Right atrium auricular region (tissue), 2 donors: ENCODE measurements at regions not wholly inside any gene's neighbourhood (a gene's known extent, or its start where the extent isn't known, plus 50 kb on each side); places are given as distances from the start of the nearest gene placed in this dataset.

Source experiments
- DNase-seq: peaks from one replicate; pipeline ENCODE4 v3.0.0-alpha.2; 2019; ENCODE audit warnings: low spot score
- H3K27ac ChIP-seq, 2 donors: fragments of 200-600 bp; sonication (generic); 1 replicate in 1 of 2; 2 replicates in 1 of 2; pipeline ENCODE4 v1.5.1; 2016 to 2019
- H3K27me3 ChIP-seq, 2 donors: fragments of 200-600 bp; sonication (generic); one replicate each; pipeline versions ENCODE4 v1.5.1 to v1.6.0; 2017 to 2019
- H3K36me3 ChIP-seq: fragments of 200-600 bp; sonication (generic); one replicate; pipeline ENCODE4 v1.5.1; 2016
- H3K4me1 ChIP-seq, 2 donors: fragments of 200-600 bp; sonication (generic); one replicate each; pipeline versions ENCODE4 v1.5.1 to v1.6.0; 2017 to 2019
- H3K4me3 ChIP-seq, 2 donors: fragments of 200-600 bp; sonication (generic); 1 replicate in 1 of 2; 2 replicates in 1 of 2; pipeline ENCODE4 v1.5.1; 2017 to 2019; ENCODE audit warnings: mild to moderate bottlenecking in 1 of 2, moderate library complexity in 1 of 2
- H3K9me3 ChIP-seq, 2 donors: fragments of 200-600 bp; sonication (generic); one replicate each; pipeline ENCODE4 v1.5.1; 2019
- CTCF ChIP-seq, 2 donors: fragments of 200-600 bp; sonication (generic); IDR thresholded peaks; one replicate each; pipeline ENCODE4 v1.5.1; 2019; ENCODE audit warnings: antibody characterized with exemption in 2 of 2

GRCh38 chr7:392822-393221, 102.9 kb downstream of the FOXL3 start:
- TF ChIP-seq CTCF (IDR thresholded peaks at IDR 0.05) = no peak
- no peaks in the 10 kb centered on the region for H3K36me3 ChIP-seq
- no peaks in the 10 kb centered on the region for H3K4me1 ChIP-seq
- DNase-seq = no peak
- no peaks in the 10 kb centered on the region for H3K27me3 ChIP-seq
- peaks cover 6 to 21% of the 10 kb centered on the region in 2 donors for H3K9me3 ChIP-seq
- H3K27ac ChIP-seq = no peak overlapping the region
- no peak overlapping the region for H3K4me3 ChIP-seq

GRCh38 chr7:395643-396042, 105.7 kb downstream of the FOXL3 start:
- no peak for DNase-seq
- no peak for TF ChIP-seq CTCF (IDR thresholded peaks at IDR 0.05)
- H3K4me1 ChIP-seq = no peaks in the 10 kb centered on the region
- no peak overlapping the region for H3K27ac ChIP-seq
- H3K36me3 ChIP-seq = no peaks in the 10 kb centered on the region
- H3K9me3 ChIP-seq = peaks cover 6 to 44% of the 10 kb centered on the region in 2 donors
- no peak overlapping the region for H3K4me3 ChIP-seq
- H3K27me3 ChIP-seq = no peaks in the 10 kb centered on the region

- H3K4me3 ChIP-seq = no peak overlapping the region
- H3K36me3 ChIP-seq = no peaks in the 10 kb centered on the region
- H3K27me3 ChIP-seq = no peaks in the 10 kb centered on the region
- H3K4me1 ChIP-seq = no peaks in the 10 kb centered on the region
- no peak for TF ChIP-seq CTCF (IDR thresholded peaks at IDR 0.05)
- no peak overlapping the region for H3K27ac ChIP-seq
- peaks cover 6 to 44% of the 10 kb centered on the region in 2 donors for H3K9me3 ChIP-seq
- DNase-seq = no peak
Observed at GRCh38 chr7:398888-399287, 108.9 kb downstream of the FOXL3 start.

- no peak overlapping the region for H3K27ac ChIP-seq
- H3K36me3 ChIP-seq = no peaks in the 10 kb centered on the region
- no peak for DNase-seq
- no peak overlapping the region for H3K4me3 ChIP-seq
- no peak for TF ChIP-seq CTCF (IDR thresholded peaks at IDR 0.05)
- no peaks in the 10 kb centered on the region for H3K4me1 ChIP-seq
- peaks cover 0 to 3% of the 10 kb centered on the region in 2 donors for H3K27me3 ChIP-seq
- peaks cover 0 to 31% of the 10 kb centered on the region in 2 donors for H3K9me3 ChIP-seq
Observed at GRCh38 chr7:400901-401485, 111.0 kb downstream of the FOXL3 start.

- TF ChIP-seq CTCF (IDR thresholded peaks at IDR 0.05) = no peak
- no peaks in the 10 kb centered on the region for H3K4me1 ChIP-seq
- H3K4me3 ChIP-seq = no peak overlapping the region
- no peaks in the 10 kb centered on the region for H3K36me3 ChIP-seq
- no peak for DNase-seq
- peaks cover 0 to 28% of the 10 kb centered on the region in 2 donors for H3K9me3 ChIP-seq
- peaks cover 0 to 3% of the 10 kb centered on the region in 2 donors for H3K27me3 ChIP-seq
- no peak overlapping the region for H3K27ac ChIP-seq
Observed at GRCh38 chr7:401495-401894, 111.5 kb downstream of the FOXL3 start.
